GM12878 (cell line): ENCODE measurements at regions not wholly inside any gene's neighbourhood (a gene's known extent, or its start where the extent isn't known, plus 50 kb on each side); places are given as distances from the start of the nearest gene placed in this dataset.
"Not testable (repeated sequence)": the region's sequence is repeated elsewhere in the genome, so short reads cannot be mapped to it uniquely, and the experiment has no call there.

Source experiments
- ATAC-seq: fragments of 200-7000 bp; cut with Tn5 transposase; 3 replicates; pipeline ENCODE4 v1.9.1; 2020; ENCODE audit warnings: mild to moderate bottlenecking, moderate library complexity
- BruUV-seq: library from RNA; stranded (reverse); fragments of 400-500 nt; replicated peaks from 2 replicates; lab custom pipeline; 2021; lab: Mats Ljungman, UMichigan
- CTCF ChIA-PET: fragments of 300-600 bp; sonication (Branson Sonifier 250); formaldehyde crosslinking; extraction: SDS; loops from one replicate; lab custom pipeline; 2021; ENCODE audit warnings: inconsistent platforms; lab: Yijun Ruan, JAX
- POLR2A ChIA-PET: fragments of 350-600 bp; formaldehyde crosslinking; extraction: SDS; loops from one replicate; lab custom pipeline; 2021; ENCODE audit warnings: inconsistent platforms; lab: Charles Lee
- RAD21 ChIA-PET: fragments of 300-600 bp; sonication (Branson Sonifier 250); formaldehyde crosslinking; loops from one replicate; lab custom pipeline; 2023; ENCODE audit warnings: antibody characterized with exemption; ENCODE audit not compliant: unreplicated experiment; lab: Charles Lee
- SMC1A ChIA-PET: fragments of 300-600 bp; sonication (Branson Sonifier 250); formaldehyde crosslinking; loops from one replicate; lab custom pipeline; 2023; ENCODE audit not compliant: unreplicated experiment, uncharacterized antibody; lab: Charles Lee
- DNase-seq: peaks from one replicate; pipeline ENCODE4 v3.0.0-alpha.2; 2011; ENCODE audit warnings: low read depth, low spot score
- FAIRE-seq: peaks from 3 replicates; lab custom pipeline; 2011; peaks lifted over from hg19 to GRCh38; lab: Jason Lieb, UNC
- H2AFZ ChIP-seq: 2 replicates; pipeline ENCODE4 v1.6.0; 2011; ENCODE audit warnings: low read depth, low read length, control low read depth; ENCODE audit not compliant: control insufficient read depth
- H3K27ac ChIP-seq: 2 replicates; pipeline ENCODE4 v1.5.1; 2011; ENCODE audit warnings: control low read depth; ENCODE audit not compliant: control insufficient read depth, insufficient read depth
- H3K27me3 ChIP-seq, 2 experiments: replicated peaks in 1 of 2; 2 replicates each; pipeline versions ENCODE4 v1.6.0 to v1.6.1; 2011; ENCODE audit warnings: low read length in 1 of 2; ENCODE audit not compliant: control insufficient read depth in 2 of 2, insufficient read depth in 2 of 2
- H3K36me3 ChIP-seq, 2 experiments: 2 replicates each; pipeline ENCODE4 v1.5.1; 2011; ENCODE audit warnings: low read length in 1 of 2; ENCODE audit not compliant: control insufficient read depth in 2 of 2, insufficient read depth in 2 of 2
- H3K4me1 ChIP-seq: 2 replicates; pipeline ENCODE4 v1.6.1; 2011; ENCODE audit warnings: mild to moderate bottlenecking, low read length, moderate library complexity, mixed read lengths; ENCODE audit not compliant: control insufficient read depth, insufficient read depth
- H3K4me2 ChIP-seq: 2 replicates; pipeline ENCODE4 v1.6.0; 2011; ENCODE audit warnings: control low read depth; ENCODE audit not compliant: control insufficient read depth, insufficient read depth
- H3K4me3 ChIP-seq: fragments of 200-600 bp; sonication (generic); 2 replicates; pipeline ENCODE4 v1.5.1; 2016
- H3K79me2 ChIP-seq: 2 replicates; pipeline ENCODE4 v1.6.0; 2011; ENCODE audit warnings: low read length; ENCODE audit not compliant: control insufficient read depth, insufficient read depth
- H3K9ac ChIP-seq: 2 replicates; pipeline ENCODE4 v1.8.0; 2011; ENCODE audit warnings: low read length, control low read depth, mixed read lengths; ENCODE audit not compliant: control insufficient read depth, insufficient read depth
- H3K9me3 ChIP-seq: replicated peaks from 3 replicates; pipeline ENCODE4 v1.5.1; 2011; ENCODE audit warnings: mild to moderate bottlenecking, low read length; ENCODE audit not compliant: control insufficient read depth, insufficient read depth
- H4K20me1 ChIP-seq: 2 replicates; pipeline ENCODE4 v1.6.0; 2011; ENCODE audit not compliant: control insufficient read depth, insufficient read depth
- BRCA1 ChIP-seq: IDR thresholded peaks from 2 replicates; pipeline ENCODE4 v1.6.1; 2011; ENCODE audit warnings: low read depth, low read length, improper control_type of control experiment
- MYC ChIP-seq: IDR thresholded peaks from 2 replicates; pipeline ENCODE4 v1.6.1; 2011; ENCODE audit warnings: mild to moderate bottlenecking, low read length, moderate library complexity, inconsistent platforms; ENCODE audit not compliant: insufficient read depth, insufficient replicate concordance, insufficient read length, severe bottlenecking
- WRNIP1 ChIP-seq: IDR thresholded peaks from 2 replicates; pipeline ENCODE4 v1.6.1; 2011; ENCODE audit warnings: low read depth, low read length, improper control_type of control experiment, borderline replicate concordance
- WGBS: methylation state at CpG from one replicate; pipeline ENCODE4 v1.1.6; 2016; ENCODE audit warnings: low lambda C conversion rate; ENCODE audit not compliant: insufficient replicate concordance, insufficient coverage; ENCODE audit errors: missing lambda C conversion rate; 5-methylcytosine and 5-hydroxymethylcytosine counted together
- in situ Hi-C: fragments of 300-500 bp; cut with MboI; formaldehyde crosslinking; loops from 9 replicates; pipeline ENCODE4 v1.14.3; 2018; ENCODE audit warnings: mixed read lengths
- intact Hi-C: fragments of 100-400 bp; cut with micrococcal nuclease; formaldehyde crosslinking; loops from one replicate; pipeline ENCODE4 v1.14.2; 2022; ENCODE audit not compliant: unreplicated experiment

DNA sequence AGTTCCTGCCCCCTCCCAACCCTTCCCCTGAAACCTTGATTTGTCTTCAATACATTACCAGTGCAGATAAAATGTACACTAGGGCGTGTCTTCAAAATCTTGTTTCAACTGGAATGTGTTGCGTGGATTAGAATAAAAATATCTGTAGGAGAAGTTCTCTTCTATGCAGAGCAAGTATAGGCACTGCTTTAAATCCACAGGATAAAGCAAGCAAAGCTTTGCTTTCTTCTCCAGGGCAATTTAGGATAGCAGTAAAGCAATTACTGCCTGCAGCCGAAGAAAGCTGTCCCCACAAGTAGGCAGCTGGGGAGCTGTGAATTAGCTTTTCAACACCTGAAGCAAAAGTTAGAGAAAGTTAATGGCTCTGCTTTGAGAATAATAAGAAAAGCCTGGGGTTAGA, 329.7 kb upstream of the KCNMB2 start (continued):
- TF ChIP-seq BRCA1 (no peak), WRNIP1 (no peak), MYC (no peak)

DNA sequence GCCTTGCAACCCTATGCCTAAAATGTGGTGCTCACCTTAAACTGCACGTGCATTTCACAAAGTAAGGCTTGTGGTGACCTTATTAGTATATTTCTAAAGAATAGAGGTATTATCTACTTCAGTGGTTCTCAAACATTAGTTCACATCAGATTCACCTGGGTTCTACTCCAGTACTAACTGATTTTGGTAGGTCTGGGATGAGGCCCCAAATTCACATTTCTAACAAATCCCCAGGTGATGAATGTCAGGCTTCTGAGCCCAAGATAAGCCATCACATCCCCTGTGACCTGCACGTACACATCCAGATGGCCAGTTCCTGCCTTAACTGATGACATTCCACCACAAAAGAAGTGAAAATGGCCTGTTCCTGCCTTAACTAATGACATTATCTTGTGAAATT, 329.1 kb upstream of the KCNMB2 start:
- H3K27ac ChIP-seq, H3K9ac ChIP-seq, H3K4me3 ChIP-seq, SMC1A ChIA-PET, H3K9me3 ChIP-seq, BruUV-seq, H3K4me2 ChIP-seq, intact Hi-C loops, in situ Hi-C loops, FAIRE-seq, H3K36me3 ChIP-seq, H3K4me1 ChIP-seq, H3K79me2 ChIP-seq, RAD21 ChIA-PET, H3K27me3 ChIP-seq, DNase-seq, ATAC-seq, POLR2A ChIA-PET, CTCF ChIA-PET, H4K20me1 ChIP-seq, H2AFZ ChIP-seq: not testable (repeated sequence)
- WGBS: 45% methylated on average over 2 of the region's 2 CpGs

DNA sequence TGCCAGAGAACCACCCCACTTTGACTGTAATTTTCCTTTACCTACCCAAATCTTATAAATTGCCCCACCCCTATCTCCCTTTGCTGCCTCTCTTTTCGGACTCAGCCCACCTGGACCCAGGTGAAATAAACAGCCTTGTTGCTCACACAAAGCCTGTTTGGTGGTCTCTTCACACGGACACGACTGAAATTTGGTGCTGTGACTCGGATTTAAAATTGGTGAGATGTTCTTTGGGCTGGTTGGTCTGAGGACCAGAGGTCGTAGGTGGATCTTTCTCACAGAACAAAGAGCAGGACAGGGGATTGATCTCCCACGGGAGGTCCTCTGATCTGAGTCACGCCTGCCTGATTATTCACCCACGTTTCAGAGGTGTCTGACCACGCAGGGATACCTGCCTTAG, 328.6 kb upstream of the KCNMB2 start:
- H2AFZ ChIP-seq, CTCF ChIA-PET, H4K20me1 ChIP-seq, SMC1A ChIA-PET, H3K4me3 ChIP-seq, intact Hi-C loops, H3K9me3 ChIP-seq, H3K4me1 ChIP-seq, POLR2A ChIA-PET, H3K79me2 ChIP-seq, H3K27ac ChIP-seq, H3K9ac ChIP-seq, ATAC-seq, H3K36me3 ChIP-seq, FAIRE-seq, DNase-seq, in situ Hi-C loops, RAD21 ChIA-PET, H3K27me3 ChIP-seq, H3K4me2 ChIP-seq, BruUV-seq: not testable (repeated sequence)
- 7% methylated on average over 9 of the region's 9 CpGs for WGBS

DNA sequence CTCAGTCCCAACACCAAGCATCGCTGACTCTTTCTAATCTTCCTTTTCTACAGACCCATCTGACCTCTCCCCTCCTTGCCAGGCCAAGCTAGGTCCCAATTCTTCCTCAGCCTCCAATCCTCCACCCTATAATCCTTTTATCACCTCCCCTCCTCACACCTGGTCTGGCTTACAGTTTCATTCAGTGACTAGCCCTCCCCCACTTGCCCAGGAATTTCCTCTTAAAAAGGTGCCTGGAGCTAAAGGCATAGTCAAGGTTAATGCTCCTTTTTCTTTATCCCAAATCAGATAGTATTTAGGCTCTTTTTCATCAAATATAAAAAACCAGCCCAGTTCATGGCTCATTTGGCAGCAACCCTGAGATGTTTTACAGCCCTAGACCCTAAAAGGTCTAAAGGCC, 327.1 kb upstream of the KCNMB2 start:
- WGBS: 53% methylated on average over 1 of the region's 1 CpG
- H4K20me1 ChIP-seq, H3K36me3 ChIP-seq, H3K4me1 ChIP-seq, intact Hi-C loops, in situ Hi-C loops, H2AFZ ChIP-seq, H3K4me2 ChIP-seq, H3K27ac ChIP-seq, DNase-seq, SMC1A ChIA-PET, H3K27me3 ChIP-seq, H3K9me3 ChIP-seq, CTCF ChIA-PET, FAIRE-seq, H3K9ac ChIP-seq, RAD21 ChIA-PET, ATAC-seq, POLR2A ChIA-PET, BruUV-seq, H3K4me3 ChIP-seq, H3K79me2 ChIP-seq: not testable (repeated sequence)
